Right hindlimb (tissue), 1 donor: ENCODE measurements at regions not wholly inside any gene's neighbourhood (a gene's known extent, or its start where the extent isn't known, plus 50 kb on each side); places are given as distances from the start of the nearest gene placed in this dataset.

Experiments used
- DNase-seq: peaks from one replicate; pipeline ENCODE4 v3.0.0-alpha.2; 2018

DNA sequence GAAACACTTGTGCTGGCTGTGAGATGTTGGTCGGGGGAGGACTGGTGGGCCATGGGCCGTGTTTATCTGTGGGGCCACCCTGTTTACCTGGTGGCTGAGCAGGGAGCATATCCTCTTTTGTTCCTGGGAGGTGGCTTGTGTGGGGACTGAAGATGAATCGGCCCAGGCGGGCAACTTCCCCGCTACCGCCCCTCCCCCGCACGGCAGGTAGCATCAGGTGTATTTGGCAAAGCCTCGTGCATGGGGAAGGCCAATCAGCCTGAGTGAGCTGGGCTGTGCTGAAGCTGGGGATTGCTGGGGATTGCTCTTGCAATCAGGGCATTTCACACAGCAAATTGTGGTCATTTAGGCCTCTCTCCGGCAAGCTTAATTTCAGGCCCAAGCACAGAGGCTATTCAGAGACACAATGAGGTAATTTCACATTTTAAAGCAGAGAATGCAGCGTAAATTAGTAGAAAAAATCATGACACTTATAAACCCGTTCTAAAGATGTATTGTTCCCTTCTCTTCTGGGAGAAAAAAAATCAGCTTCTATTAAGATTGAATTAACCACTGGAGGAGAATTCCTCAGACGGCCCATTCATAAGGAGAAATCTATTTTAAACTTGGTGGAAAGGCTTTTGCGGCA, 197.7 kb upstream of the POU3F1 start:
- DNase-seq = no peak

- no peak for DNase-seq
These were observed 196.5 kb upstream of the POU3F1 start for GRCh38 chr1:38243106-38243505.

- DNase-seq = no peak
These were observed 195.9 kb upstream of the POU3F1 start for GRCh38 chr1:38242506-38242905.

DNA sequence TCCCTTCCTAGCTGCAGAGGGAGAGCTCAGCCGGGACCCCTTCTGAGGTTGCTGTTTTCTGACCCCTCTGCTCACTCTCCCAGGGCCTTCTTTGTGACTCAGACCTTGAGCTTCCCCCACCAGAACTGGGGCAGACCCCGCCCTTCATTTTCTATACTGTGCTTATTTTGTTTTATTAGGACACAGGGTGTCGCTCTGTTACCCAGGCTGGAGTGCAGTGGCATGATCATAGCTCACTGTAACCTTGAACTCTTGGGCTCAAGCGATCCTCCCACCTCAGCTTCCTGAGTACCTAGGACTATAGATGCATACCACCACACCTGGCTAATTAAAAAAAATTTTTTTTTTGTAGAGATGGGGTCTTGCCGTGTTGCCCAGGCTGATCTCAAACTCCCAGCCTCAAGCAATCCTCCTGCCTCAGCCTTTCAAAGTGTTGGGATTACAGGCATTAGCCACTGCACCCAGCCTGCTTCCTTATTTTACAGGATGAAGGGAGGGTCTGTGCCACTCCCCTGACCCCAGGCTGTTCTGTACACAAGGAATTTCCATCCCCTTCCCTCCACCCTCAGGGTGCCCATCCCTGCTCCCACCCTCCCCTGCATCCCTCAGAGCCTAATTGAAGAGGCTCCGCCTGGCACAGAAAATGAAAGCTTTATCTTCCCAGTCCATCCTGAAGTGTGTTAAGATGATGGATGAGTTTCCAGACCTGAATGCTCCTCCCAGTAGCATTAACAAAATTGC, 195.2 kb upstream of the POU3F1 start:
- DNase-seq = no peak

GRCh38 chr1:38240618-38241017, 194.0 kb upstream of the POU3F1 start:
- DNase-seq = no peak

- DNase-seq = no peak
These were observed 192.8 kb upstream of the POU3F1 start for GRCh38 chr1:38239258-38239835.

DNA sequence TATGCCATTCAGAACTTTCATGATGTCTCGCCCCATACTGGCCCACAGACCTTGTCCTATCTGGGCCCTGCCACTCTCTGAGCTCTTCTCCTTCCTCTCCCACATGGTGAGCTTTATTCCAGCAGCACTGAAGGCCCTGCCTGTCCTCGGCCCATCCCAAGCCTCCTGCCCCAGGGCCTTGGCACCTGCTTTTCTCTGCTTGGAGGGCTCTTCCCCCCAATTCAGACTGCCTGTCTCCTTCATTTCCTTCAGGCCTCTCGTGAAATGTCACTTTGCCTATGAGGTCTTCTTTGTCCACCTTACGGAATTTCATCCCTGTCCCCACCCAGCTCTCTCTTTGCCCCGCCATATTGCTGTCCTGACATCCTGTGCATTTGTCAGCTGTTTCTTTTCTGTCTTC, 191.7 kb upstream of the POU3F1 start:
- no peak for DNase-seq

- DNase-seq = no peak
These were observed 189.1 kb upstream of the POU3F1 start for GRCh38 chr1:38235705-38236104.

- no peak for DNase-seq
These were observed 185.3 kb upstream of the POU3F1 start for GRCh38 chr1:38231941-38232340.

DNA sequence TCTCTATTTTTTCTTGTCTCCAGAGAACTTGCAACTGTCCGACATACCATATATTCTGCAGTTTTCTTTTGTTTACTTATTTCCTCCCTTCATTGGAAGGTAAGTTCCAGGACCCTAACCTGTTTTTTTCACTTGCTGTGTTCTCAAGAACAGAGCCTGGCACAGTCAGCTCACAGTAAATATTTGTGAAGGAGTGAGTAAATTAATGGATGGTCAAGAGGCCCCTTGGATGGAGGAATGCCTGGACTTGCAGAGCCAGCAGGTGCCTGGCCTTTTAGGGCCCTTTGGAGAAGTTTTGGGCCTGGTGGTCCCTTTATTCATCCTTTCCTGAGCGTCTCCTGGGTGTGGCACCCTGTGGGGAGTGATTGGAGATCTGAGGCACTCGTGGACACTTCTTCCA, 182.1 kb upstream of the POU3F1 start:
- DNase-seq = no peak

- DNase-seq = no peak
These were observed 179.2 kb upstream of the POU3F1 start for GRCh38 chr1:38225745-38226144.

DNA sequence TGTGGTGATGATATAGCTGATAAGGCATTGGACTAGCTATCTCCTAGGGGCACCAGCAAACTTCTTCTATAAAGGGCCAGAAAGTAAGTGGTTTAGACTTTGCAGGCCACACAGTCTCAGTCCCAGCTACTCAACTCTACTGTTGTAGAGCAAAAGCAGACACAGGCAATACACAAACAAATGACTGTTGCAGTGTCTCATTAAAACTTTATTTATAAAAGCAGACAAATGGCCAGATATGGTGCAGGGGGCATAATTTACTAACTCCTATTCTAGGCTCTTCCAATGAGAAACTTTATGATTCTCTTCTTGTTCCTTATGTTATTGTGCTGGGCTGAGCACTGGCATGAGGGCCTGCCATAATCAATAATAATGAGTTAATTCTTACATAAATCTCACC, 176.8 kb upstream of the POU3F1 start:
- DNase-seq = no peak

DNA sequence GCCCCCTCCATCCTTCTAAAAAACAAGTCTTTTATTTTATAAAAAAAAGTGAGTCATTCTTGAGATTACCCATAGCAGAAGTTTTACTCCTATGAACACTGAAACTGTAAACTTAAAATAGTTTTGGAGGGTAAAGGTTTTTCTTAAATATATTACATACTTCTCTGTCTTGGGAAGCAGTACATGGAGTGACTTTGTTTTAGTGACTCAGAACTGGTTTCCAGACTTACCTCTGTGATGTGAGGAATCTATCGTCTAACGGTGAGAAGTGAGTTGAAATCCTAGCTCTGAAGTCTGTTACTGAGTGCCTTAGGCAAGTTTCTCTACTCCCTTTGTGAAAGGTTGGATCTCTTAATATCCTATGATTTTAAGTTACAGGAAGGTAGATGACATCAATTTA, 176.3 kb upstream of the POU3F1 start:
- no peak for DNase-seq

DNA sequence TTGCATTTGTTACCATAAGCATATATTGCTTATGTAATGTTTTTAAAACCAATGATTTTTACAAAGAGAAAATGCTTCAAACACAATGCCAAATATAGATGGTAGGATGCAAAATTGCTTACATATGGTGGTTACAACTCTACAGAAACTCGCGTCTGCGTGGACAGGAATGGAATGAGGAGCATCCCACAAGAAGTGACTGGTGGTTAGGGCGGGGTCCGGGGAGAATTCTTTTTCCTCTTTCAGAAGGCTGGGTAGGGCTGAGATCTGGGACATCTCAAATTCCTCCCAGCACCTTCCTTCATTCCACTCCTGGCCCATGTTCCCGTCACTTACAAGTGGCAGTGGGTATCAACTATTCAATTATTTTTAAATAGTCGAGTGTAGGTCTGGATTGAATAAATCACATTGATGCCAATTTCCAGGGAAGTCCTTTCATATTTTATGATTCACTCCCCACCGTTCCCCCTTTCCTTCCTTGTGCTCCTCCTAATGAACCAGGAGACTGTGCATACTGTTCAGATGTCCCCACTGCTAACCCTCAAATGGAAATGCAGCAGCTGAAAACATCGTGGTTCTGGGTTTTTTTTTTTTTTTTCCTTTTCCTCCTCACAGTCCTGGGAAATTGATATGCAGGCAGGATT, 174.5 kb upstream of the POU3F1 start:
- DNase-seq = no peak

DNA sequence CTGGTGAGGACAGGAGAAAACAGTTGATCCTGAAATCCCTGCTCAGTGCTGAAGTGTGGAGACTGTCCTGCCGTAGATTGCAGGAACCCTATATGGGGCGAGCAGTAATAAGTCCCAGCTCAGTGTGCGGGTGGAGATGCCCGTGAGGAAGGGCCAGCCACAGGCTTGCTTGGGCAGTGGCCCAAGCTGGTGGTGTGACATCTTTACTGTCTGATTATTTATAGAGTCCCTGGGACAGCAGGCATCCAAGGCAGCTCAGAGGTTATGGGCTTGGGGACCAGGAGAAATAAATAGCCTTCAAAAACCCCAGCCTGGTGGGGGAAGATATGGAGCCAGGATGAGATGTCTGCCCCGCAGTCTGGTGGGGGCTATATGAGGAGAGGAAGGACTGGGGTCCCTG, 170.7 kb upstream of the POU3F1 start:
- DNase-seq = no peak

GRCh38 chr1:38213646-38214434, 167.2 kb upstream of the POU3F1 start:
- no peak for DNase-seq

DNA sequence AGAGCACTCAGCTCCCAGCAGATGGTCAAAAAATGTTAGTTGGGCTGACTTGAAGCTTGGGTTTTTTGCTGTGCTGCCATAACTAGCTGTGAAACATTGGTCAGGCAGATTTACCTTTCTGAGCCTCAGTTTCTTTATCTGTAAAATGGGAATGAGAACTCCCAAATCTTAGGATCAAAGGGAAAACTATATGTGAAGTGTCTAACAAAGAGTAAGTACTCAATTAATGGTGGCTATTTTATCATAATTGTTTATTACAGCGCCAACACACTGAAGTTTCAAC, 164.2 kb upstream of the POU3F1 start:
- DNase-seq = no peak

- DNase-seq = no peak
These were observed 163.7 kb upstream of the POU3F1 start for GRCh38 chr1:38210021-38210894.

DNA sequence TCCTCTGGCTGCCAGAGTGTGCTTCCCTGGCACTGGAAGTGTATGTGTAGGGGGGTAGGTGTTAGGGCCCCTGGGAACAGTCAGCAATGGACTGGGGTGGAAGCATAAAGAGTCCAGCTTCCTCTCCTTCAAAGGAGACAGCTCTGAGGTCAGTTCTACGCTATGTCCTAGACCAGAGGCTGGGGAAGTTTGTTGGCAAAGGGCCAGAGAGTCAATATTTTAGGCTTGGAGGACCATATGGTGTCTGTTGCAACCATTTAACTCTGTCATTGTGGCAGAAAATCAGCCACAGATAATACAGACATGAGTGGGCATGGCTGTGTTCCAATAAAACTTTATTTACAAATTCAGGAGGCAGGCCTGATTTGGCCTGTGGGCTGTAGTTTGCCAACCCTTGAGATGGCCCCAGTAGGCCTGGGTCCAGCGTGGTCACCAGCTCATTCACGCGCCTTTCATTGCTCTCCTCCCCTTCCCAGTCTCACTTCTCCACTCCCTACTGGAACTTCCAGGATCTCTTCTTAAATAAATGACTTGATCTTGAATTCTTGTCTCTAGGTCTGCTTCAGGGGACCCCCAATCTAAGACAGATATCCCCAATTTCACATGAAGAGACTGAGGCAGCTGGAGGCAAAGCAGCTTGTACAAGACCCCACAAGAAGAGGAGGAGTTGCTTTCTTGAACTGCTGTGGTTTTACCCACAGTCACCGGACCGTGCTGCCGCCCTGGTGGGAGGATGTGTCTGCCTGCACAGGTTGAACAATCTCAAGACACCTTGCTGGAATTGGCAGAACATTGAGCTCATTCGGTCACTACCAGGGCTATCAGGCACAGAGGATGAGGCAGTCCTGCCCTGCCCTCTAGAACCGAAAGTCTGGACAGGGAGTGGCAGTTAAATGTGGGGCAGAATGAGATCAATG, 162.4 kb upstream of the POU3F1 start:
- no peak for DNase-seq

DNA sequence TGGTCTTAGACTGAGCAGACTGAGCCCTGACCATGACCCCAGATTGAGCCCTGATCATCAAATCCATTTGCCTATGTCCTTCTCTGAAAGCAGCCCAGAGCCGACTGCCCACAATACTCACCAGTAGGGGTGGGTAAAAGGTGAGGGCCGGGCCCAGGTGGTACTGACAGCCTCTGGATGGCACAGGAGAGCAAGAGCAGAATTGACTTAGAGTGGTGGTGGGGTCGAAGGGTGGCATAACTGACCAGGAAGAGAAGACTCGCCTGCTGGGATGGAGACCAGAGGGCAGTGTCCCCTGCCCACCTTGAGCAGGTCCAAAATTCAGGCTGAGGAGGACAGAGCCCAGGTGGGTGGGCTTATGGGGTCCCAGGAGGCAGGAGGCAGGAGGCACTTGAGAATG, 161.3 kb upstream of the POU3F1 start:
- DNase-seq = no peak

DNA sequence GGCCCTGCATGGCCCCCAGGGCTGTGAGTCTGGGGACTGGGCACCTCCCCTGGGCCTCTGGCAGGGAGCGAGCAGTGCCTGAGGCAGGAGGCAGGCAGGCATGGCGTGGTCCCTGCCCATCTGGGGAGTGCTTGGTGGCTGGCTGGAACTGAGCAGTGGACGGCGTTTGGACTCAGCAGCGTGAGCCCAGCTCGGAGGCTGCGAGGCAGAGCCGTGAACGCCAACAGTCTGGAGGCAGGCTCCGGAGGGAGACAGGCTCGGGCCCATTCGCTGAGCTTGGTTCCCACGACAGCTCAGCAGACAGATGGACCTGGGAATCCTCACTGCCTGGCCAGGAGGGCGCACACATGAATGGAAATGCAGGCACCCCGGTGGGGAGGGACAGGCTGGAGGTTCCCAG, 160.7 kb upstream of the POU3F1 start:
- no peak for DNase-seq
